HG02970 (cell line): ENCODE measurements at regions not wholly inside any gene's neighbourhood (a gene's known extent, or its start where the extent isn't known, plus 50 kb on each side); places are given as distances from the start of the nearest gene placed in this dataset.

ENCODE experiments used
- ATAC-seq: cut with Tn5 transposase; IDR thresholded peaks from one replicate; pipeline ENCODE4 v1.9.1; 2021; ENCODE audit warnings: mild to moderate bottlenecking, moderate library complexity, moderate number of reproducible peaks; ENCODE audit not compliant: unreplicated experiment, low FRiP score

DNA sequence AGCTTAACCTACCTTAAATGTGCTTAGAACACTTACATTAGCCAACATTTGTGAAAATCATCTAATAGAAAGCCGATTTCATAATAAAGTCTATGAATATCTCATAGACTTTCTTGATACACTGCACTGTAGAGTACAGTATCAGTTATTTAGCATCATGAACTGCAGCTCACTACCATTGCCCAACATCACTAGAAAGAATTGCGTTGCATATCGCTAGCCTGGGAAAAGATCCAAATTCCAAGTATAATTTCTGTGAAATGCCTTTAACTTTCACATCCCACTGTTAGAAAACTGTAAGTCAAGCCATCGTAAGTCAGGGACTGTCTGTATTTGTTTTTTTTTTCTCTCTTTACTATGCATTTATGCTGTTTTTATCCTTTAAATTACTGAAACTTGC is 918.6 kb upstream of the PABPC4L start:
- no peak for ATAC-seq

DNA sequence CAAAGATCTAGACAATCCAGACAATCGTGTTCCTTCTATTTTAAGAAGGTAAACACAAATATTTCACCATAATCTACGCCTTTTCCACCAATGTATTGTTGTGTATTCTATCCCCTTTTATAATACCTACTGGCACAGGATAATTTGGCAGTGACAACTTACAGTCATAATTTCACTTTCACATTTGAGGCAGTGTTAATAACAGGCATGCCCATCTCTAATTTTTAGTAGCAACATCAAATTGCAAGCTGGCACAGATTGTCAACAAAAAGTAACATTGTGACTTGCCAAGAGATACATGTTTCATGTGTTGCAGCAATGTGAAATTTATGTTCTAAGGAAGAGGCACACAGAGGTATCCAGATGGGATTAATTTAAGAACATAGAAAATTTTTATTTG is 912.5 kb upstream of the PABPC4L start:
- ATAC-seq = no peak

DNA sequence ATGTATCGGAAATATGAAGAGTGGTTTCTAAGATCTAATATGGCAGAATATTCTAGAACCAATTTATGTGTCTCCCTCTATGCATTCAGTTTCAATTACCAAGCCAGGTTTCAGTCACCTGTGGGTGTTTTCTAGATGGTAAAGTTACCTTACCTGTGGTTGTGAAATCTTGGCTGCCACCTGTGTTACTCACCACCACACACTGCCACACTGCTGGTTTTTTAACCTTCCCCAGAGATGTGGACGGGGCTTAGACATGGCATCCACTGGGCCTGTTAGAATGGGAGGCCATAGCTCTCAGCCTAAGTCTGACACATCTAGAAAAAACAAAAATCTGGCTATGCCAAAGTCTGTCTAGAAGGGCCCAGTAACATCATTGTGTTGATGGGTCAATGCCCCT is 896.5 kb upstream of the PABPC4L start:
- no peak for ATAC-seq

DNA sequence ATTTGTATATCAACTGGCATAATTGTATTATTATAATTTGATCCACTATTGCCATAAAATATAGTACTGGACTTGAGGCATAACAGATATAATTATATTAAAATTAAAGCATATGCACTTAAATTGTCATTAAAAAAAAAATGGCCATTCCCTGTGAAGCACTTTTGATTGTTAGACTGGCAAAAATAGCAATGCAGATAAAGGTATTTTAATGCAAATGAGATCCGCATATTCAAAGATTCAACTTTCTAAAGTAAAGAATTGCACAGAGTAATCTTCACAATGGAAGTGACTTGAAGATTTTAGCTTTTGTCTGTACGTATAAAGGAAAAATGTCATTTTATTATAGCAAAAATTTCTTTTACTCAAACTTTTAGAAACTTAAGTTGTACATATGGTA is 871.8 kb upstream of the PABPC4L start:
- no peak for ATAC-seq

DNA sequence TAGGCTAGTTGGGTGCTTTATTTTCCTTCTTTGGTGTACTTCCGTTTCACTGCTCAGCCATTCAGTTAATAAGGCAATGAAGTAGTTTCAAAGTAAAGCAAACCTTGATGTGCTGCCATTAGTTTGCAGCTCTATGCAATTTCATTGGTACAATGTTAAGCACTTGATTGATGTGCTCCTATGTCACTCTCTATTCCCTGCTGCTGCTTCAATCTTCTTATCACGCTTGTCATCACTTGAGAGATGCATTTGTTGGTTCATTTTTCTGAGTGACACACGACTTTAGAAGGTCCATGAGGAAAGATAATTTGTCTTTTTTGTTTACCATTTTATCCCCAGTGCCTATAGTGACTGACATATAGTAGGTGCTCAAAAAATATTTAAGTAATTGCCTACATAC is 871.0 kb upstream of the PABPC4L start:
- ATAC-seq = no peak

DNA sequence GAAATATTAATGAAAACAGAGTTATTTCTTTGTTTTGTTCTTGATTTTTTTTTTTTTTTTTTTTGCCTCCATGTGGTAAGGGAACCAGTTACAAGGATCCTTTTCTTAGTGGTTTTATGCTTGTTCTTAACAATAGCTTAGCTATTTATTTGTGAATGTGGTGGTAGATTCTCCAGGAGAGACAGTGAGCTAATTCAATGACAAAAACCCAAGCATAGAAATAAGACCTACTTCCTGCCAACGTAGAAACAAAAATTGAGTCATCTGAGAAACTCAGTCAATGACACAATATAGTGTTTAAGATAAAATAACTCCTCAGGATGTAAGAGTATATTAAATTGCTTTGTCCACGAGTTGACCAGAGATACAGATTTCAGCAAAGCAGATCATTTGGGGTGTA is 863.8 kb upstream of the PABPC4L start:
- no peak for ATAC-seq

DNA sequence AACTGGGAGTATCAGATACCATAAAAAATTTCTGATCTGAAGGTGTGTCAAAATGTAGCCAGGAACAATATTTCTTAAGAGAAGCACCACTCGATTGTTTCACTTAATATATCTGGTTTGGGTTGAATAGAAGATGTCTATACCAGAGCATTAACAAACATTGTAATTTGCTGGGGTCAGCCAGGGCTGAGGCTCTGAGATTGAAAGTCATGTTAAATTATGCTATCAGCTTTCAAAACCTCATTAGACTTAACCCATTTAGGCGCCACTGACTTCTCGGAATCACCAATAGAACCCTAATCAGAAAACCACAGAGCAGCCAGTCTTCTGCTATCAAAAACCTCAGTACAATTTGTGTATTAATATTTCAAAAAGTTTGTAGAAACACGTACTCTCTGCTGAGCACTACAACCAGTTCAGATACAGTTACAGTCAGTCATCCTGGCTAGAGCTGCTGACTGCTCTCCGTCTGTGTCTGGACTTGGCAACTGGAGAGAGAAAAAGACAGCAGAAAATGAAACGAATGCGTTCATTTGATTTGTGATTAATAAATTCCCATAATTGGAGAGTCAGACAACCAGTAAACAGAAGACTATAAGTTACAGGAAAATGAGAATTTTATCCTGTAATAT is 848.6 kb upstream of the PABPC4L start:
- no peak for ATAC-seq

DNA sequence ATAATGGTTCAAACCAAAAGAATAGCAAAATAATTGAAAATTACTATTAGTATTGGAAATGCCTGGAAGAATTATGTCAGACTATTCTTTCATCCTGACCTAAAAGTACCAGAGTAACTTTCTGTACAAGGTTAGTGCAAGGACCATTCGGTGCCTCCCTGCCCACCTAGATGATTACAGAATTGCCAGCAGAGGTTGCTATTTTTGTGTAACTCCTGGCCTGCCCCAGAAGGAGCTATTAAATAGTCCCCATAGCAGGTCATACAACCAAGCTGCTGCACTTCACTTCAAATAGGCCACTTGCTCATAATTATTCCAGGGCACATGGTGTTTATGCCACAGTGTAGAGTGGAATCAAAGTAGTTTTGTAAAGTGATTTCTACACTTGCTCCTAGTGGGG is 831.1 kb upstream of the PABPC4L start:
- ATAC-seq = no peak

DNA sequence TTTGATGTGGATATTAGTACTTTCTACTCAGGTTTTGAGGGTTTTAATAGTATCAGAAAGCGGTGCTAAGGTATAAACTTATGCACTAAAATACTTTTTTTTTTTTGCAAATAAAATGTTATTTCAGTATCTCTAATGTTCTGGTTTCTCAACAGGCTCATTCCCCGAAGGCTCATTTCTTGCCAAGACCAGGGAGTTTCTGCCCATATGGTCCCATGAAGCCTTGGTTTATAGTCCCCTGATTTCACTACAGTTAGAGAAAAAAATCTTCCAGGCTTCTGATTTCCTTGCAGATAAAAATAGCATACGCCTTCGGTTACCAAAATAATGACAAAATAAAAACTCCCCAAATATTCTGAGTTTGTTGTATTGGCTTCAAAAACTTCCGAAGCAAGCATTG is 814.2 kb upstream of the PABPC4L start:
- ATAC-seq = no peak

DNA sequence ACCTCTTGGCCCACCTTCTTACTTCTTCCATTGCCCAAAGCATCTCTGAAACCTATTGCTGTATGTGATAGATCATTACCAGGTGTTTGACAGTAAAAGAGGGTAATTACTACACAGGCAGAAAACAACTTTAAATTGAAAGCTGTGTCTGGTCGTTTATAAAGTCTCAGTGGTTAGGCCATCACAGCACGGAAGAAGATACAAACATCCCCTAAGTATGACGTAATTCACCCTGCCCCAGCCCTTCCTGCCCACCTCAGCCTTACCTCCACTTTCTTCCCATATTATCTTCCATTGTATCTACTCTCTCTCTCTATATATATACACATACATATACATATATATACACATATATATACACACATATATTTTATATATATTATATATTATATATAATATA is 805.8 kb upstream of the PABPC4L start:
- no peak for ATAC-seq

DNA sequence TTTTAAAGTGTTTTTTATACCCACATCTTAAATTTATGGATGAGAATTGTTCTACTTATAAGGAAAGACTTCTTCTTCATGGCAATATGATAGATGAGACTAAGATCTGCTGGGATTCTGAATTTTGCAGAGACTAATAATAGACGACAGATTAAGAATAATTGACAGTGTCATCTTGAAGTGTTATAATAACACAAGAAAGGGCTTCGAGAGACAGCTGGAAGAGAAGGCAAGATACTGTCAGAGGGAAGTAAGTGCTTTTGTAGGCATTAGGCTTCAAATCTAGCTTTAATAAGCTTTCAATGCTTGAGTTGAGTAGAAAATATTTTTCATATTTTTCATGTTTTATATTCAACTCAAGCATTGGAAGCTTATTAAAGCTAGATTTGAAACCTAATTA is 797.6 kb upstream of the PABPC4L start:
- no peak for ATAC-seq

DNA sequence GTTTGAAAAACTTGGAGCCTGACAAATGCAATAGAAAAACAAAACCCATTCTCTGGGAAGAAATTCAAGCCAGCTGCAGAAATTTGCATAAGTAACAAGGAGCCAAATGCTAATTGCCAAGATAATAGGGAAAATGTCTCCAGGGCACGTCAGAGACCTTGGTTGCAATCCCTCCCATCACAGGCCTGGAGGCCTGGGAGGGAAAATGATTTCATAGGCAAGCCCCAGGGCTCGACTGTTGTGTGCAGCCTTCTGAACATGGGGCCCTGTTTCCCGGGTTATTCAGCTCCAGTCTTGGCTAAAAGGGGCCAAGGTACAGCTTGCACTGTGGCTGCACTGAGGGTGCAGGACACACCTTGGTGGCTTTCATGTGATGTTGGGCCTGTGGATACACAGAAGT is 760.4 kb upstream of the PABPC4L start:
- ATAC-seq = no peak

DNA sequence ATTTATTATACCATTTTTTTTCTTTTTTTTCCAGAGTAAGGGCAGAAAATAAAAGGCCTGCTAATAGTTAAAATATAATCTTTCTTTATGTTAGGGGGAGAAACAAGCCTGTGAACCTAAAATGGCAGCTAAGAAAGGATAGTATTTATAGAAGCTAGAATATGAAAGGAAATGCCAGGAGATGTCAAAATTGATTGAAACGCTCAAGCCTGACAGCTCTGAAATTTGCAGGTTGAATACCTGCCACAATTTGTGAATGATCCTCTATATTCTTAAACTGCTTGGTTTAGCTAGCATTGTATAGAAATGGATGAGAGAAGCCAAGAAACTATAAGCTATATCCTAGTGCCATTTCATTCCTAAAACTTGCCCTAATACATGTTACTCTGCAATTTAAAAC is 757.3 kb upstream of the PABPC4L start:
- no peak for ATAC-seq

DNA sequence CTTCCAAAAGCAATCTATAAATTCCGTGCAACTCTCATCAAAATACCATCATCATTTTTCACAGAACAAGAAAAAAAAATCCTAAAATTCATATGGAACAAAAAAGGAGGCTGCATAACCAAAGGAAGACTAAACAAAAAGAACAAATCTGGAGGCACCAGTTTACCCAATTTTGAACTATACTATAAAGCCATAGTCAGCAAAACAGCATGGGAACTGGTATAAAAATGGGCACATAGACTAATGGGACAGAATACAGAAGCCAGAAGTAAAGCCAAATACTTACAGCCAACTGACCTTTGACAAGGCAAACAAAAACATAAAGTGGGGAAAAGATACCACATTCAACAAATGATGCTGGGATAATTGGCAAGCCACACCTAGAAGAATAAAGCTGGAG is 753.5 kb upstream of the PABPC4L start:
- ATAC-seq = no peak

DNA sequence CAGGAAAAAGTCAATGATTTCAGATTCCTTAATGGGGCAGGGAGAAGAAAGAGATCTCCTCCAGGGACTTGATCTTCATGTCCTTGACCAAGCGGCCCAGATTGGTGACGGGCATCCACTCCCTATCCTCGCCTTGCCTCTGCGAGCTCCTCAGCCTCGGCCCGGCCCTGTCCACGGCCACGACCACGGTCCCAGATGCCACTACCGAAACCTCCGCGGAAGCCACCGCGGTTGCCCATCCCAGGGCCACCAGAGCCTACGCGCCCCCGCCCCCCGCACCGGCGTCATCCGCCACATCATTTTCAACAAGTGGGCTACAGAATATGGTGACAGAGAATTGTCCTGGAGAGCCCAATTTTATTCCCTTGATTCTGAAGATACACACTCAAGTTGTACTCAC is 751.2 kb upstream of the PABPC4L start:
- ATAC-seq = no peak

DNA sequence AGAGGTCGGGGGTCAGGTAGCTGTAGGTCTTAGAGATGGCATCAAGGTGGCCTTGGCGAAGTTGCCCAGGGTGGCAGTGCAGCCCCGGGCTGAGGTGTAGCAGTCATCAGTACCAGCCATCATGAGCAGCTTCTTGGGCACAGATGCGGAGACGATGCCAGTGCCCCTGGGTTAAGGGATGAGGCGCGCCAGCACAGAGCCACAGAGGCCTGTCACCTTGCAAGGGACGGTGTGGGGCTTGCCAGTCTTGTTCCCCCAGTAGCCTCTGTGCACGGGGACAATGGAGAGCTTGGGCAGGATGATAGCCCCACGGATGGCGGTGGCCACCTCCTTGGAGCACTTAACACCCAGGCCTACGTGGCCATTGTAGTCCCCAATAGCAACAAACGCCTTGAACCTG is 750.7 kb upstream of the PABPC4L start:
- ATAC-seq = no peak

DNA sequence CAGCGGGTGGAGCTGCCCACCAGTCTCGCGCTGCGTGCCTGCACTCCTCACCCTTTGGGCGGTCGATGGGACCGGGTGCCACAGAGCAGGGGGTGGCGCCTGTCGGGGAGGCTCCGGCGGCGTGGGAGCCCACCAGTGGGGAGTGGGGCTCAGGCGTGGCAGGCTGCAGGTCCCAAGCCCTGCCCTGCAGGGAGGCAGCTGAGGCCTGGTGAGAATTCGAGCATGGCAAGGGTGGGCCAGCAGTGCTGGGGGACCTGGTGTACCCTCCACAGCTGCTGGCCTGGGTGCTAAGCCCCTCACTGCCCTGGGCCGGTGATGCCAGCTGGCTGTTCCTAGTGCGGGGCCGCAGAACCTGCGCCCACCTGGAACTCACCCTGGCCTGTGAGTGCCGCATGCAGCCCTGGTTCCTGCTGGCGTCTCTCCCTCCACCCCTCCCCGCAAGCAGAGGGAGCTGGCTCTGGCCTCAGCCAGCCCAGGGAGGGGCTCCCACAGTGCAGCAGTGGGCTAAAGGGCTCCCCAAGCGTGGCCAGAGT is 746.6 kb upstream of the PABPC4L start:
- no peak for ATAC-seq

DNA sequence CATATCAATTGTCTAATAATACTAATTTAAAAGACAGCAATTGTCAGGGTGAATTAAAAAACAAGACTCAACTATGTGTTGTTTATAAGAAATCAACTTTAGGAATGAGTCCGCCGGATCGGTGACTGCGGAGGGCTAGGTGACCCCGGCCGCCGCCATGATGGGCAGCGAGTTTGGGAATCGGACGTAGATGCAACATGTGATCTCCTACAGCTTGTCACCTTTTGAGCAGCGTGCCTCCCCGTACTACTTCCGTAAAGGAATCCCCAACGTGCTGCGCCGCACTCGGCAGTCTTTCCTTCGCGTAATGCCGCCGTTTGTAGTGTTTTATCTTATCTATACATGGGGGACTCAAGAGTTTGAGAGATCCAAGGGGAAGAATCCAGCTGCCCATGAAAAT is 742.5 kb upstream of the PABPC4L start:
- no peak for ATAC-seq

DNA sequence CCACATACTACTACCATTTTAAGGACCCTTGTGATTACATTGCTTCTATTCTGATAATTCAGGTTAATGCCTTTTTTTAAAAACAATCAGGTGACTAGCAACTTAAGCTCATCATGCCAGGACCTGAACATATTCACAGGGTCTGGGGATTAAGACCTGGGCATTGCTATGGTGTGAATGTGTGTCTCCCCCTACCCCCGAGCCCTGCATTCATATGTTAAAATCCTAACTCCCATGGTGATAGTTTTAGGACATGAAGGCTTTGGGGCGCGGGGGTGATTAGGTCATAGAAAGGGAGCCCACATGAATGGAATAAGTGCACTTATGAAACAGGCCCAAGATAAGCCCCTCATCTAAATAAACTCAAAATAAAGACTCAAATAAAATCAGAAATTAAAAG is 734.4 kb upstream of the PABPC4L start:
- ATAC-seq = no peak

DNA sequence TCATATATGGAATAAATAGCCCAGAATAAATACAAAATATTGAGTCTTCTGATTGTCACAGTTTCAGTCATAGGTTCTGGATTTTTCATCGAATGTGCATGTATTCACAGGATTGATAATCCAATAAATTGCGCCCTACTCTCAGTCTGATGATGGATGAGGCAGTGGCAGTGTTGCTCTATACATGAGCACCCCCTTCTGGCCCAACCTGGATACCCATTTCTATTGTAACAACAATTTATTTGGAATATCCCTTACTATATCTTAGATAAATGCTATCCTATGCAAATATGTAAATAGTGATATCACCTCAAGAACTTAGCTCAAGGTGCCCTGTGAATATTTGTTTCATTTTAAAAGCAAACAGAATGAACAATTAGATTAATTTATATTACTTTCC is 733.7 kb upstream of the PABPC4L start:
- no peak for ATAC-seq

DNA sequence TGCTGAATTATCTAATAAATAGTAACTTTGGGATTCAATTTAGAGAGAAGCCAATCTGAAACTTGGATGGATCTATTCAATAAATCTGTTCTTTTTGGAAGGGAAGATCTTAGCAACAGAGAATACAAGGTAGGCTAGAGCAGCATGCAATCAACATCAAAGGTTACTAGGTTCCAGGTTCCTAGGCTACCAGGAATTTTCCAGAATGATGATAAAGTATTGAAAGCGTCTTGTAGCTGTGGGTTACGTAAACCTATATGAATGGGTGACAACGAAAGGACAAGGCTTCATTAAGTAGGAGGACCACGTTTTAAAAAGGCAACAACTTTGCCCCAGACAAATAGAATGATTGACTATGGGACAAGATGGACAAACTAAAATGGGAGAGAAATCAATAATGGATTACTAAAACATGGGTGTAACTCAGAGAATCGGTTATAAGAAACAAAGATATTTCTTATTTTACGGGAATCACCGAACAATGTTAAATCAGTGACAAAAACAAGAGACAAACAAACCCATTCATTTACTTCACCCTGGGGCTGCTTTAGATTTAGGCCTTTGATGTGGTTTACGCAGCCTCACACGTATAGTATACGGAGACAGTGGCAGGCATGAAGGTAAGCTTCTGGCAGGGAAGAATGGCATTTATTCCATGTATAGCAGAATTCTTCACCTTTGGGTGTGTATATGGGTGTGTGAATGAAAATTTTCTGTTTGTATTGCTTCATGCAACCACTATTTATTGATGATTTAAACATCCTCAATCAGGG is 732.6 kb upstream of the PABPC4L start:
- no peak for ATAC-seq

DNA sequence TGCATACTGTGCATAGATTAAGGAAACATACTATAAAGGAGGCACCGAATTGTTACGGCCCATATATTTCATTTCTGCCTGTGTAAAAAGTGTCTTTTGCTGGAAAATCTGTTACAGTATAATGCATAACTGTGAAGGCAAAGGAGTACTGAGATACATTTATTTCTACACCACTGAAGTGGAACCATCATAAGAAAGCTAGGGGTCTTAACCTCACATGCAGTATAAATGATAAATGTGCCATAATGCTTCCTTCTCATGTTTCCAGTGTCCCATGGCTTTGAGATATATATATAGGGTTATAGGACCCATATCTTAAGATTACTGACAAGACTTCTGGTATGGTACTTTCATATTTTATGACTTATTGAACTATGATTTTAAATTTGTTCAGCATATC is 713.8 kb upstream of the PABPC4L start:
- ATAC-seq = no peak
